CD4-positive, alpha-beta T cell (primary cell): ENCODE measurements at regions not wholly inside any gene's neighbourhood (a gene's known extent, or its start where the extent isn't known, plus 50 kb on each side); places are given as distances from the start of the nearest gene placed in this dataset.

Source experiments
- ATAC-seq: fragments of 200-7000 bp; cut with Tn5 transposase; one replicate; pipeline ENCODE4 v1.10.0; 2022; ENCODE audit warnings: mild to moderate bottlenecking; ENCODE audit not compliant: poor library complexity
- CTCF ChIA-PET: fragments of 350-600 bp; sonication (Branson Sonifier 250); formaldehyde crosslinking; loops from one replicate; lab custom pipeline; 2021; ENCODE audit warnings: antibody characterized with exemption, inconsistent platforms; lab: Charles Lee
- POLR2A ChIA-PET: fragments of 350-600 bp; sonication (Branson Sonifier 250); formaldehyde crosslinking; loops from one replicate; lab custom pipeline; 2021; ENCODE audit warnings: antibody characterized with exemption, inconsistent platforms; lab: Charles Lee
- DNase-seq, 14 experiments: peaks; one replicate each; pipeline ENCODE4 v3.0.0-alpha.2; 2013 to 2020; ENCODE audit warnings: mixed read lengths in 2 of 14
- H3K27ac ChIP-seq, 2 donors: one replicate each; pipeline versions ENCODE4 v1.5.1 to v1.7.0; 2013; ENCODE audit warnings: low read length in 2 of 2, low read depth in 1 of 2, mild to moderate bottlenecking in 1 of 2
- H3K27me3 ChIP-seq, 2 experiments: 1 replicate in 1 of 2; 2 replicates in 1 of 2; pipeline versions ENCODE4 v1.6.1 to v1.7.0; 2013; ENCODE audit warnings: low read length in 2 of 2, control low read depth in 1 of 2, mild to moderate bottlenecking in 1 of 2, moderate library complexity in 1 of 2; ENCODE audit not compliant: insufficient read depth in 2 of 2, control insufficient read depth in 1 of 2
- H3K36me3 ChIP-seq: one replicate; pipeline ENCODE4 v1.6.1; 2013; ENCODE audit warnings: low read length, control low read depth; ENCODE audit not compliant: insufficient read depth
- H3K4me1 ChIP-seq: one replicate; pipeline ENCODE4 v1.6.1; 2013; ENCODE audit warnings: low read length, control low read depth; ENCODE audit not compliant: insufficient read depth
- H3K4me3 ChIP-seq: one replicate; pipeline ENCODE4 v1.5.1; 2013; ENCODE audit warnings: mild to moderate bottlenecking, low read length, moderate library complexity
- H3K9me3 ChIP-seq, 2 experiments: 1 replicate in 1 of 2; 2 replicates in 1 of 2; pipeline versions ENCODE4 v1.6.1 to v1.7.0; 2013; ENCODE audit warnings: low read length in 2 of 2, mild to moderate bottlenecking in 2 of 2, control low read depth in 1 of 2, moderate library complexity in 1 of 2; ENCODE audit not compliant: control insufficient read depth in 1 of 2, insufficient read depth in 1 of 2
- H3K27ac Mint-ChIP-seq: one replicate; pipeline ENCODE4 v1.8.0; 2020; ENCODE audit warnings: mixed read lengths
- H3K27me3 Mint-ChIP-seq: one replicate; pipeline ENCODE4 v1.8.0; 2021; ENCODE audit warnings: mixed read lengths
- H3K36me3 Mint-ChIP-seq: one replicate; pipeline ENCODE4 v1.8.0; 2021; ENCODE audit warnings: low read depth, mixed read lengths
- H3K4me1 Mint-ChIP-seq: one replicate; pipeline ENCODE4 v1.8.0; 2021; ENCODE audit warnings: low read depth, mixed read lengths
- H3K4me3 Mint-ChIP-seq: one replicate; pipeline ENCODE4 v1.8.0; 2020; ENCODE audit warnings: mild to moderate bottlenecking, mixed read lengths
- H3K9me3 Mint-ChIP-seq: one replicate; pipeline ENCODE4 v1.8.0; 2020; ENCODE audit warnings: mixed read lengths
- intact Hi-C, 2 experiments: fragments of 100-400 bp; cut with DNase I in 1 of 2; cut with micrococcal nuclease in 1 of 2; formaldehyde crosslinking; loops; one replicate each; pipeline versions ENCODE4 v1.15.1 to v1.9.0; 2023 to 2025; cut with DNase I, micrococcal nuclease
- TF ChIP-seq, protein P1 (sequence below): fragments of 200-600 bp; IDR thresholded peaks from one replicate; pipeline ENCODE4 v1.8.0; 2022; ENCODE audit warnings: antibody characterized with exemption, mild to moderate bottlenecking

DNA sequence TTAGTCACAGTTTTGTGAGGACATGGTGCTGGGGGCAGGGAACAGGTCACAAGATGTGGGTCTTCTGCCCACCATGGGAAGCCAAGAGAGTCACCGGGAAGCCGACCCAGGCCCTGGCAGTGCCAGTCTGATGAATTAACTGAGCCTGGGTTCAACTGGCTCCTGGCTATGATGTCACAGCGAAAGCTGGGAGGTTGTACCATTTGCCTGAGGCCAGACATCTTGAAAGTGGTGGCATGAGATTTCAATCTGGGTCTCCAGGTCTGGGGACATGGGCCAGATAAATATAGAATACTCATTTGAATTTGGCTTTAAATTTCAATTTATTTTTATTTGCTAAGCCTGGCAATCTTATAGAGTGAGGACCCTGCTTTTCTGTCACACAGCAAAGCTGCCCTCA, 280.9 kb downstream of the NSG2 start:
- H3K27ac ChIP-seq, result no peak overlapping the region
- peaks cover 0 to 8% of the 10 kb centered on the region in 2 experiments for H3K27me3 ChIP-seq
- Mint-ChIP-seq H3K9me3 (no peaks in the 10 kb centered on the region), H3K36me3 (no peaks in the 10 kb centered on the region), H3K4me1 (no peaks in the 10 kb centered on the region), H3K4me3 (no peak overlapping the region), H3K27ac (no peak overlapping the region), H3K27me3 (peaks cover 45% of the 10 kb centered on the region)
- ATAC-seq (no peak), DNase-seq (no peak)
- TF ChIP-seq, protein P1, sequence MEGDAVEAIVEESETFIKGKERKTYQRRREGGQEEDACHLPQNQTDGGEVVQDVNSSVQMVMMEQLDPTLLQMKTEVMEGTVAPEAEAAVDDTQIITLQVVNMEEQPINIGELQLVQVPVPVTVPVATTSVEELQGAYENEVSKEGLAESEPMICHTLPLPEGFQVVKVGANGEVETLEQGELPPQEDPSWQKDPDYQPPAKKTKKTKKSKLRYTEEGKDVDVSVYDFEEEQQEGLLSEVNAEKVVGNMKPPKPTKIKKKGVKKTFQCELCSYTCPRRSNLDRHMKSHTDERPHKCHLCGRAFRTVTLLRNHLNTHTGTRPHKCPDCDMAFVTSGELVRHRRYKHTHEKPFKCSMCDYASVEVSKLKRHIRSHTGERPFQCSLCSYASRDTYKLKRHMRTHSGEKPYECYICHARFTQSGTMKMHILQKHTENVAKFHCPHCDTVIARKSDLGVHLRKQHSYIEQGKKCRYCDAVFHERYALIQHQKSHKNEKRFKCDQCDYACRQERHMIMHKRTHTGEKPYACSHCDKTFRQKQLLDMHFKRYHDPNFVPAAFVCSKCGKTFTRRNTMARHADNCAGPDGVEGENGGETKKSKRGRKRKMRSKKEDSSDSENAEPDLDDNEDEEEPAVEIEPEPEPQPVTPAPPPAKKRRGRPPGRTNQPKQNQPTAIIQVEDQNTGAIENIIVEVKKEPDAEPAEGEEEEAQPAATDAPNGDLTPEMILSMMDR, result no peak
- no peak overlapping the region for H3K4me3 ChIP-seq
- CTCF ChIA-PET, result no interaction called here
- intact Hi-C loops, result no loop called here
- H3K36me3 ChIP-seq, result no peaks in the 10 kb centered on the region
- POLR2A ChIA-PET, result no interaction called here
- no peaks in the 10 kb centered on the region for H3K4me1 ChIP-seq
- H3K9me3 ChIP-seq, result peaks cover 0 to 4% of the 10 kb centered on the region in 2 experiments

DNA sequence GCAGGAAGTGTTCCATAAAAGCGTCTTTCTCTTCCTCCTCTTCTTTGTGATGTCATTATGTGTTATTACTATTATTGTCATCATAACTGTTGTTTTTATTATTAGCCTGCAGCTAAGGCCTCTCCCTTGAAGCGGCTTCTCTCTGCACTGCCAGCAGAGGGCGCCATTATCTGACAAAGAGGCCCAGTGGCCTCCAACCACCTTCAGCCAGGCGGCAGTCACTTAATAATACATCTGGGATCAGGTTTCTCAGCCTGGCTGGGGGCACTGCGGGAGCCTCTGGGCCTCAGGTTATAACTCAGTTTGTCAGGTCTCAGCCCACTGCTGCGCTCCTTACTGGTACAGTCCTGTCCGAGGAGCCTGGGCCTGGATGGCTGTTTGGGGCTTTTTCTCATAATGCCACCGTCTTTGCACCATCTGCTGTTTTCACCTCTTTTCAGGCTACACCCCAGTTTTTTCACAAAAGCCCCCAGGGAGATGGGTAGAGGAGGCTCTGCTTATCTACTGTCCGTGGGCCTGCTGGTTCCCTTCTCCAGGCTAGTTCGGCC, 281.9 kb downstream of the NSG2 start:
- peaks cover 0 to 9% of the 10 kb centered on the region in 2 experiments for H3K9me3 ChIP-seq
- no peak overlapping the region for H3K27ac ChIP-seq
- ChIA-PET CTCF (no interaction called here), POLR2A (no interaction called here)
- Mint-ChIP-seq H3K27ac (no peak overlapping the region), H3K4me1 (no peaks in the 10 kb centered on the region), H3K4me3 (no peak overlapping the region), H3K27me3 (peaks cover 44% of the 10 kb centered on the region), H3K9me3 (no peaks in the 10 kb centered on the region), H3K36me3 (no peaks in the 10 kb centered on the region)
- peak in 11 of 14 experiments; percentile 3 to 51 (median 17) for DNase-seq
- TF ChIP-seq, protein P1, result peak; percentile 16
- no peak for ATAC-seq
- peaks cover 0 to 6% of the 10 kb centered on the region in 2 experiments for H3K27me3 ChIP-seq
- H3K4me1 ChIP-seq, result no peaks in the 10 kb centered on the region
- H3K36me3 ChIP-seq, result no peaks in the 10 kb centered on the region
- intact Hi-C loops, result no loop called here
- no peak overlapping the region for H3K4me3 ChIP-seq

DNA sequence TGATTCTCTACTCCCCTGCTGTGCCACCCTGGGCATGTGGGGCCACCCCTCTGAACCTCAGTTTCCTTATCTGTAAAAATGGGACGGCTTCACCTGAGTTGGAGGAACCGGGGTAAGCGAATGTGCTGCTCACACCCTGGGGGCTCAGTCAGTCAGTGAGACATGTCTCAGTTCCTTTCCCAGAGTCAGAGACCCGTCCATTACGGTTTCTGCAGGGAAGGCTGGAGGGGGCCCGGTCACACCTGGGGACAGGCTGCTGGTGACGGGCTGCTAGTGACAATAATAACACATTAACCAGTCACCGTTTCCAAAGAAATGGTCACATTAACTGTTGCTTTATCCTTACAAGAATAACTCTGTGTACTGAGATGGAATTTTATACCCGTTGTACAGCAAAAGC, 282.4 kb downstream of the NSG2 start:
- DNase-seq, result no peak
- H3K27me3 ChIP-seq, result peaks cover 0 to 6% of the 10 kb centered on the region in 2 experiments
- Mint-ChIP-seq H3K4me1 (no peaks in the 10 kb centered on the region), H3K9me3 (no peaks in the 10 kb centered on the region), H3K27ac (no peak overlapping the region), H3K36me3 (no peaks in the 10 kb centered on the region), H3K27me3 (peaks cover 38% of the 10 kb centered on the region), H3K4me3 (no peak overlapping the region)
- ATAC-seq, result no peak
- peaks cover 0 to 9% of the 10 kb centered on the region in 2 experiments for H3K9me3 ChIP-seq
- no peak overlapping the region for H3K27ac ChIP-seq
- ChIA-PET POLR2A (no interaction called here), CTCF (no interaction called here)
- H3K36me3 ChIP-seq, result no peaks in the 10 kb centered on the region
- intact Hi-C loops, result no loop called here
- TF ChIP-seq, protein P1, result no peak
- no peaks in the 10 kb centered on the region for H3K4me1 ChIP-seq
- H3K4me3 ChIP-seq, result no peak overlapping the region
